ENCODE measurements at regions not wholly inside any gene's neighbourhood (a gene's known extent, or its start where the extent isn't known, plus 50 kb on each side); places are given as distances from the start of the nearest gene placed in this dataset.

DNA sequence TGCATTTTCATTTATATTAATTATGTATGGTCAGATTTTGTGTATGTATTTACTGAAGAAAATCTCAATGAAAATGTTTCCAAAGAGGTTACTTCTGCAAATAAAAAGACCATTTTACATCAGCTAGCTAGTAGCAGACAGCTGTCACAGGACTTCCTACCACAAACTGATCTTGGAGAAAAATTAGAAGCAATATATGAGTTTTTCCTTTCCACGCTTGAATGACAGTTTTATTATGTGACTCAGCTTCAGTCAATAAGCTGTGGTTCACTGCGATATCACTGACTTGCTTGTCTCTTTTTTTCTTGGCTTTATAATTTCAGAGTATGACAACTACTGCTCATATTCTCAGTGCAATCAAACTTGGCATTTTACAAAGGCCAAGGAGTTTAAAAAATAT, 787.4 kb upstream of the GALNTL6 start:
- H3K4me1 ChIP-seq (ENCODE audit: control insufficient read depth, extremely low read depth, insufficient read depth, low read length): no peaks in the 10 kb centered on the region
- H3K9me1 ChIP-seq (replicated peaks; ENCODE audit: control insufficient read depth, extremely low read depth, insufficient read depth, low read length): no peaks in the 10 kb centered on the region
- H3K4me2 ChIP-seq (ENCODE audit: insufficient read depth, low read length): no peak overlapping the region
- no peak for DNase-seq (ENCODE audit: low read depth, low spot score)
- dilution Hi-C loops (cut with MboI; ENCODE audit: extremely low pct_ligation_motif_present, low sequenced_read_pairs) (no loop called here), intact Hi-C loops (cut with micrococcal nuclease) (no loop called here)
- H3K27ac ChIP-seq (ENCODE audit: insufficient read depth, low read depth, low read length): no peak overlapping the region
- no peaks in the 10 kb centered on the region for H3K36me3 ChIP-seq (ENCODE audit: control insufficient read depth in 2 of 2, extremely low read depth in 1 of 2, insufficient read depth in 2 of 2, low read length in 2 of 2)
- no peak for TF ChIP-seq POLR2A (IDR thresholded peaks at IDR 0.05; ENCODE audit: low read depth, low read length)
- TF ChIP-seq MYC (IDR thresholded peaks at IDR 0.05; ENCODE audit: low read depth, low read length): no peak
- no peak for TF ChIP-seq GATA2 (IDR thresholded peaks at IDR 0.05; ENCODE audit: insufficient read depth, insufficient read length, low read depth, low read length)
- H3K9me3 ChIP-seq (replicated peaks; ENCODE audit: control insufficient read depth, insufficient read depth, low read length): peaks cover 3% of the 10 kb centered on the region
- no peaks in the 10 kb centered on the region for H4K20me1 ChIP-seq (replicated peaks; ENCODE audit: control insufficient read depth, extremely low read depth, insufficient read depth, low read length)
- FAIRE-seq: no peak
- no peaks in the 10 kb centered on the region for H3K79me2 ChIP-seq (ENCODE audit: control insufficient read depth, insufficient read depth, low read length)
- ChIA-PET POLR2A (no interaction called here), CTCF (no interaction called here)
- H3K27me3 ChIP-seq (ENCODE audit: control insufficient read depth in 2 of 2, insufficient read depth in 2 of 2, low read length in 2 of 2): no peaks in the 10 kb centered on the region
- H3K4me3 ChIP-seq (replicated peaks in 1 of 3; ENCODE audit: insufficient read depth in 1 of 3, low read depth in 1 of 3, low read length in 3 of 3): no peak overlapping the region
- H3K9ac ChIP-seq (replicated peaks; ENCODE audit: extremely low read depth, insufficient read depth, low read length): no peak overlapping the region
- no peak overlapping the region for H2AFZ ChIP-seq (ENCODE audit: low read depth, low read length)
- no TSS peak for BruUV-seq (replicated peaks)

DNA sequence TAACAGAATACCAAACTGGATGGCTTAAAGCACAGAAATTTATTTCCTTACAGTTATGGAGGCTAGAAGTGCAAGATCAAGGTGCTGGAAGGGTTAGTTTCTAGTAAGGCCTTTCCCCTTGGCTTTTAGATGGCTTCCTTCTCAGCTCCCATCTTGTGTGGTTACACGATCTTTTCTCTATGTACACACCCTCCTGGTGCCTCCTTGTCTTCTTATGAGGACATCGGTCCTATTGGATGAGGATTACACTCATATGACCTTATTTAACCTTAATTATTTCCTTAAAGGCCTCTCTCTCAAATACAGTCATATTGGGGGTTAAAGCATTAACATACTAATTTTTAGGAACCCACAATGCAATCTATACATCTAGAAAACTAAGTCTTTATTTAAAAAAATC, 787.9 kb upstream of the GALNTL6 start:
- no peak overlapping the region for H3K27ac ChIP-seq (ENCODE audit: insufficient read depth, low read depth, low read length)
- FAIRE-seq (no peak), DNase-seq (ENCODE audit: low read depth, low spot score) (no peak)
- no peaks in the 10 kb centered on the region for H3K27me3 ChIP-seq (ENCODE audit: control insufficient read depth in 2 of 2, insufficient read depth in 2 of 2, low read length in 2 of 2)
- no peak overlapping the region for H2AFZ ChIP-seq (ENCODE audit: low read depth, low read length)
- no TSS peak for BruUV-seq (replicated peaks)
- no peaks in the 10 kb centered on the region for H3K4me1 ChIP-seq (ENCODE audit: control insufficient read depth, extremely low read depth, insufficient read depth, low read length)
- H3K36me3 ChIP-seq (ENCODE audit: control insufficient read depth in 2 of 2, extremely low read depth in 1 of 2, insufficient read depth in 2 of 2, low read length in 2 of 2): no peaks in the 10 kb centered on the region
- POLR2A ChIA-PET: no interaction called here
- H3K9ac ChIP-seq (replicated peaks; ENCODE audit: extremely low read depth, insufficient read depth, low read length): no peak overlapping the region
- H3K4me3 ChIP-seq (replicated peaks in 1 of 3; ENCODE audit: insufficient read depth in 1 of 3, low read depth in 1 of 3, low read length in 3 of 3): no peak overlapping the region
- no peaks in the 10 kb centered on the region for H3K79me2 ChIP-seq (ENCODE audit: control insufficient read depth, insufficient read depth, low read length)
- H4K20me1 ChIP-seq (replicated peaks; ENCODE audit: control insufficient read depth, extremely low read depth, insufficient read depth, low read length): no peaks in the 10 kb centered on the region
- TF ChIP-seq MYC (IDR thresholded peaks at IDR 0.05; ENCODE audit: low read depth, low read length) (no peak), POLR2A (IDR thresholded peaks at IDR 0.05; ENCODE audit: low read depth, low read length) (no peak), POLR2AphosphoS5 (IDR thresholded peaks at IDR 0.05; ENCODE audit: insufficient read depth, low read depth, low read length) (no peak), EZH2 (IDR thresholded peaks at IDR 0.05; ENCODE audit: borderline replicate concordance, low read depth, low read length, severe bottlenecking) (no peak), GATA2 (IDR thresholded peaks at IDR 0.05; ENCODE audit: insufficient read depth, insufficient read length, low read depth, low read length) (no peak), JUN (IDR thresholded peaks at IDR 0.05; ENCODE audit: borderline replicate concordance, insufficient read depth, insufficient read length, low read depth) (no peak), FOS (IDR thresholded peaks at IDR 0.05; ENCODE audit: borderline replicate concordance, insufficient read depth, low read length) (no peak)
- TF ChIP-seq, protein P1, sequence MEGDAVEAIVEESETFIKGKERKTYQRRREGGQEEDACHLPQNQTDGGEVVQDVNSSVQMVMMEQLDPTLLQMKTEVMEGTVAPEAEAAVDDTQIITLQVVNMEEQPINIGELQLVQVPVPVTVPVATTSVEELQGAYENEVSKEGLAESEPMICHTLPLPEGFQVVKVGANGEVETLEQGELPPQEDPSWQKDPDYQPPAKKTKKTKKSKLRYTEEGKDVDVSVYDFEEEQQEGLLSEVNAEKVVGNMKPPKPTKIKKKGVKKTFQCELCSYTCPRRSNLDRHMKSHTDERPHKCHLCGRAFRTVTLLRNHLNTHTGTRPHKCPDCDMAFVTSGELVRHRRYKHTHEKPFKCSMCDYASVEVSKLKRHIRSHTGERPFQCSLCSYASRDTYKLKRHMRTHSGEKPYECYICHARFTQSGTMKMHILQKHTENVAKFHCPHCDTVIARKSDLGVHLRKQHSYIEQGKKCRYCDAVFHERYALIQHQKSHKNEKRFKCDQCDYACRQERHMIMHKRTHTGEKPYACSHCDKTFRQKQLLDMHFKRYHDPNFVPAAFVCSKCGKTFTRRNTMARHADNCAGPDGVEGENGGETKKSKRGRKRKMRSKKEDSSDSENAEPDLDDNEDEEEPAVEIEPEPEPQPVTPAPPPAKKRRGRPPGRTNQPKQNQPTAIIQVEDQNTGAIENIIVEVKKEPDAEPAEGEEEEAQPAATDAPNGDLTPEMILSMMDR (IDR thresholded peaks at IDR 0.05; ENCODE audit: extremely low read depth in 1 of 2, insufficient read depth in 1 of 2, low read depth in 1 of 2, low read length in 2 of 2): no peak
- TF ChIP-seq, protein P2, sequence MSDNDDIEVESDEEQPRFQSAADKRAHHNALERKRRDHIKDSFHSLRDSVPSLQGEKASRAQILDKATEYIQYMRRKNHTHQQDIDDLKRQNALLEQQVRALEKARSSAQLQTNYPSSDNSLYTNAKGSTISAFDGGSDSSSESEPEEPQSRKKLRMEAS (IDR thresholded peaks at IDR 0.05; ENCODE audit: insufficient read depth, insufficient read length): no peak
- dilution Hi-C loops (cut with MboI; ENCODE audit: extremely low pct_ligation_motif_present, low sequenced_read_pairs) (no loop called here), intact Hi-C loops (cut with micrococcal nuclease) (no loop called here)
- no peaks in the 10 kb centered on the region for H3K9me1 ChIP-seq (replicated peaks; ENCODE audit: control insufficient read depth, extremely low read depth, insufficient read depth, low read length)
- H3K4me2 ChIP-seq (ENCODE audit: insufficient read depth, low read length): no peak overlapping the region
- peaks cover 3% of the 10 kb centered on the region for H3K9me3 ChIP-seq (replicated peaks; ENCODE audit: control insufficient read depth, insufficient read depth, low read length)
- CTCF ChIA-PET: no interaction called here
